ENCODE measurements at regions not wholly inside any gene's neighbourhood (a gene's known extent, or its start where the extent isn't known, plus 50 kb on each side); places are given as distances from the start of the nearest gene placed in this dataset.

GRCh38 chr14:42173206-42173605, 566.5 kb downstream of the LRFN5 start:
- DNase-seq (ENCODE audit: low spot score), result no peak
- Histone ChIP-seq H3K4me2 (no peak overlapping the region), H3F3A (replicated peaks; ENCODE audit: low read depth) (no peaks in the 10 kb centered on the region), H2AFZ (no peak overlapping the region), H3K4me1 (ENCODE audit: insufficient read depth) (no peaks in the 10 kb centered on the region), H3K36me3 (ENCODE audit: insufficient read depth) (no peaks in the 10 kb centered on the region), H3K9me2 (ENCODE audit: insufficient read depth) (peaks cover 9% of the 10 kb centered on the region; the same call in 1 of the 2 replicates), H3K27ac (ENCODE audit: low read depth) (no peak overlapping the region), H3K4me3 (no peak overlapping the region), H4K20me1 (replicated peaks; ENCODE audit: insufficient read depth) (no peaks in the 10 kb centered on the region), H3K79me2 (replicated peaks; ENCODE audit: insufficient read depth) (no peaks in the 10 kb centered on the region), H3K27me3 (ENCODE audit: insufficient read depth) (no peaks in the 10 kb centered on the region)
- Mint-ChIP-seq H3K27me3 (ENCODE audit: insufficient read depth, low read depth, poor library complexity) (no peaks in the 10 kb centered on the region), H3K4me1 (no peaks in the 10 kb centered on the region), H3K4me3 (no peak overlapping the region), H3K27ac (no peak overlapping the region), H3K36me3 (ENCODE audit: low read depth) (no peaks in the 10 kb centered on the region; the same call in 2 of the 3 replicates), H3K9me3 (peaks cover 9% of the 10 kb centered on the region)
- TF ChIP-seq POLR2AphosphoS5 (IDR thresholded peaks at IDR 0.05; ENCODE audit: low read depth) (no peak), ZNF114 (CRISPR knock-in tag; IDR thresholded peaks at IDR 0.05) (no peak), ETS1 (IDR thresholded peaks at IDR 0.05) (no peak), JUNB (IDR thresholded peaks at IDR 0.05; ENCODE audit: unreplicated experiment) (no peak), STAT1 (IDR thresholded peaks at IDR 0.05; ENCODE audit: unreplicated experiment) (no peak), EZH2 (IDR thresholded peaks at IDR 0.05; ENCODE audit: low read depth, unreplicated experiment) (no peak), CREB1 (CRISPR knock-in tag; IDR thresholded peaks at IDR 0.05; ENCODE audit: low read depth) (no peak), NANOG (IDR thresholded peaks at IDR 0.05; ENCODE audit: borderline replicate concordance) (no peak), EZH2phosphoT487 (IDR thresholded peaks at IDR 0.05; ENCODE audit: unreplicated experiment) (no peak), ZNF331 (CRISPR knock-in tag; IDR thresholded peaks at IDR 0.05; ENCODE audit: low read depth) (no peak)
- TF ChIP-seq, protein P1, sequence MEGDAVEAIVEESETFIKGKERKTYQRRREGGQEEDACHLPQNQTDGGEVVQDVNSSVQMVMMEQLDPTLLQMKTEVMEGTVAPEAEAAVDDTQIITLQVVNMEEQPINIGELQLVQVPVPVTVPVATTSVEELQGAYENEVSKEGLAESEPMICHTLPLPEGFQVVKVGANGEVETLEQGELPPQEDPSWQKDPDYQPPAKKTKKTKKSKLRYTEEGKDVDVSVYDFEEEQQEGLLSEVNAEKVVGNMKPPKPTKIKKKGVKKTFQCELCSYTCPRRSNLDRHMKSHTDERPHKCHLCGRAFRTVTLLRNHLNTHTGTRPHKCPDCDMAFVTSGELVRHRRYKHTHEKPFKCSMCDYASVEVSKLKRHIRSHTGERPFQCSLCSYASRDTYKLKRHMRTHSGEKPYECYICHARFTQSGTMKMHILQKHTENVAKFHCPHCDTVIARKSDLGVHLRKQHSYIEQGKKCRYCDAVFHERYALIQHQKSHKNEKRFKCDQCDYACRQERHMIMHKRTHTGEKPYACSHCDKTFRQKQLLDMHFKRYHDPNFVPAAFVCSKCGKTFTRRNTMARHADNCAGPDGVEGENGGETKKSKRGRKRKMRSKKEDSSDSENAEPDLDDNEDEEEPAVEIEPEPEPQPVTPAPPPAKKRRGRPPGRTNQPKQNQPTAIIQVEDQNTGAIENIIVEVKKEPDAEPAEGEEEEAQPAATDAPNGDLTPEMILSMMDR (conservative IDR thresholded peaks at IDR 0.05; ENCODE audit: low read depth in 2 of 2), result no peak
- TF ChIP-seq, protein P2, sequence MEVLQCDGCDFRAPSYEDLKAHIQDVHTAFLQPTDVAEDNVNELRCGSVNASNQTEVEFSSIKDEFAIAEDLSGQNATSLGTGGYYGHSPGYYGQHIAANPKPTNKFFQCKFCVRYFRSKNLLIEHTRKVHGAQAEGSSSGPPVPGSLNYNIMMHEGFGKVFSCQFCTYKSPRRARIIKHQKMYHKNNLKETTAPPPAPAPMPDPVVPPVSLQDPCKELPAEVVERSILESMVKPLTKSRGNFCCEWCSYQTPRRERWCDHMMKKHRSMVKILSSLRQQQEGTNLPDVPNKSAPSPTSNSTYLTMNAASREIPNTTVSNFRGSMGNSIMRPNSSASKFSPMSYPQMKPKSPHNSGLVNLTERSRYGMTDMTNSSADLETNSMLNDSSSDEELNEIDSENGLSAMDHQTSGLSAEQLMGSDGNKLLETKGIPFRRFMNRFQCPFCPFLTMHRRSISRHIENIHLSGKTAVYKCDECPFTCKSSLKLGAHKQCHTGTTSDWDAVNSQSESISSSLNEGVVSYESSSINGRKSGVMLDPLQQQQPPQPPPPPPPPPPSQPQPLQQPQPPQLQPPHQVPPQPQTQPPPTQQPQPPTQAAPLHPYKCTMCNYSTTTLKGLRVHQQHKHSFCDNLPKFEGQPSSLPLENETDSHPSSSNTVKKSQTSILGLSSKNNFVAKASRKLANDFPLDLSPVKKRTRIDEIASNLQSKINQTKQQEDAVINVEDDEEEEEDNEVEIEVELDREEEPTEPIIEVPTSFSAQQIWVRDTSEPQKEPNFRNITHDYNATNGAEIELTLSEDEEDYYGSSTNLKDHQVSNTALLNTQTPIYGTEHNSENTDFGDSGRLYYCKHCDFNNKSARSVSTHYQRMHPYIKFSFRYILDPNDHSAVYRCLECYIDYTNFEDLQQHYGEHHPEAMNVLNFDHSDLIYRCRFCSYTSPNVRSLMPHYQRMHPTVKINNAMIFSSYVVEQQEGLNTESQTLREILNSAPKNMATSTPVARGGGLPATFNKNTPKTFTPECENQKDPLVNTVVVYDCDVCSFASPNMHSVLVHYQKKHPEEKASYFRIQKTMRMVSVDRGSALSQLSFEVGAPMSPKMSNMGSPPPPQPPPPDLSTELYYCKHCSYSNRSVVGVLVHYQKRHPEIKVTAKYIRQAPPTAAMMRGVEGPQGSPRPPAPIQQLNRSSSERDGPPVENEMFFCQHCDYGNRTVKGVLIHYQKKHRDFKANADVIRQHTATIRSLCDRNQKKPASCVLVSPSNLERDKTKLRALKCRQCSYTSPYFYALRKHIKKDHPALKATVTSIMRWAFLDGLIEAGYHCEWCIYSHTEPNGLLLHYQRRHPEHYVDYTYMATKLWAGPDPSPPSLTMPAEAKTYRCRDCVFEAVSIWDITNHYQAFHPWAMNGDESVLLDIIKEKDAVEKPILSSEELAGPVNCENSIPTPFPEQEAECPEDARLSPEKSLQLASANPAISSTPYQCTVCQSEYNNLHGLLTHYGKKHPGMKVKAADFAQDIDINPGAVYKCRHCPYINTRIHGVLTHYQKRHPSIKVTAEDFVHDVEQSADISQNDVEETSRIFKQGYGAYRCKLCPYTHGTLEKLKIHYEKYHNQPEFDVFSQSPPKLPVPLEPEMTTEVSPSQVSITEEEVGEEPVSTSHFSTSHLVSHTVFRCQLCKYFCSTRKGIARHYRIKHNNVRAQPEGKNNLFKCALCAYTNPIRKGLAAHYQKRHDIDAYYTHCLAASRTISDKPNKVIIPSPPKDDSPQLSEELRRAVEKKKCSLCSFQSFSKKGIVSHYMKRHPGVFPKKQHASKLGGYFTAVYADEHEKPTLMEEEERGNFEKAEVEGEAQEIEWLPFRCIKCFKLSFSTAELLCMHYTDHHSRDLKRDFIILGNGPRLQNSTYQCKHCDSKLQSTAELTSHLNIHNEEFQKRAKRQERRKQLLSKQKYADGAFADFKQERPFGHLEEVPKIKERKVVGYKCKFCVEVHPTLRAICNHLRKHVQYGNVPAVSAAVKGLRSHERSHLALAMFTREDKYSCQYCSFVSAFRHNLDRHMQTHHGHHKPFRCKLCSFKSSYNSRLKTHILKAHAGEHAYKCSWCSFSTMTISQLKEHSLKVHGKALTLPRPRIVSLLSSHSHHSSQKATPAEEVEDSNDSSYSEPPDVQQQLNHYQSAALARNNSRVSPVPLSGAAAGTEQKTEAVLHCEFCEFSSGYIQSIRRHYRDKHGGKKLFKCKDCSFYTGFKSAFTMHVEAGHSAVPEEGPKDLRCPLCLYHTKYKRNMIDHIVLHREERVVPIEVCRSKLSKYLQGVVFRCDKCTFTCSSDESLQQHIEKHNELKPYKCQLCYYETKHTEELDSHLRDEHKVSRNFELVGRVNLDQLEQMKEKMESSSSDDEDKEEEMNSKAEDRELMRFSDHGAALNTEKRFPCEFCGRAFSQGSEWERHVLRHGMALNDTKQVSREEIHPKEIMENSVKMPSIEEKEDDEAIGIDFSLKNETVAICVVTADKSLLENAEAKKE (CRISPR knock-in tag; IDR thresholded peaks at IDR 0.05), result no peak
- TF ChIP-seq, protein P3, sequence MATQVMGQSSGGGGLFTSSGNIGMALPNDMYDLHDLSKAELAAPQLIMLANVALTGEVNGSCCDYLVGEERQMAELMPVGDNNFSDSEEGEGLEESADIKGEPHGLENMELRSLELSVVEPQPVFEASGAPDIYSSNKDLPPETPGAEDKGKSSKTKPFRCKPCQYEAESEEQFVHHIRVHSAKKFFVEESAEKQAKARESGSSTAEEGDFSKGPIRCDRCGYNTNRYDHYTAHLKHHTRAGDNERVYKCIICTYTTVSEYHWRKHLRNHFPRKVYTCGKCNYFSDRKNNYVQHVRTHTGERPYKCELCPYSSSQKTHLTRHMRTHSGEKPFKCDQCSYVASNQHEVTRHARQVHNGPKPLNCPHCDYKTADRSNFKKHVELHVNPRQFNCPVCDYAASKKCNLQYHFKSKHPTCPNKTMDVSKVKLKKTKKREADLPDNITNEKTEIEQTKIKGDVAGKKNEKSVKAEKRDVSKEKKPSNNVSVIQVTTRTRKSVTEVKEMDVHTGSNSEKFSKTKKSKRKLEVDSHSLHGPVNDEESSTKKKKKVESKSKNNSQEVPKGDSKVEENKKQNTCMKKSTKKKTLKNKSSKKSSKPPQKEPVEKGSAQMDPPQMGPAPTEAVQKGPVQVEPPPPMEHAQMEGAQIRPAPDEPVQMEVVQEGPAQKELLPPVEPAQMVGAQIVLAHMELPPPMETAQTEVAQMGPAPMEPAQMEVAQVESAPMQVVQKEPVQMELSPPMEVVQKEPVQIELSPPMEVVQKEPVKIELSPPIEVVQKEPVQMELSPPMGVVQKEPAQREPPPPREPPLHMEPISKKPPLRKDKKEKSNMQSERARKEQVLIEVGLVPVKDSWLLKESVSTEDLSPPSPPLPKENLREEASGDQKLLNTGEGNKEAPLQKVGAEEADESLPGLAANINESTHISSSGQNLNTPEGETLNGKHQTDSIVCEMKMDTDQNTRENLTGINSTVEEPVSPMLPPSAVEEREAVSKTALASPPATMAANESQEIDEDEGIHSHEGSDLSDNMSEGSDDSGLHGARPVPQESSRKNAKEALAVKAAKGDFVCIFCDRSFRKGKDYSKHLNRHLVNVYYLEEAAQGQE (IDR thresholded peaks at IDR 0.05; ENCODE audit: unreplicated experiment), result no peak
- ATAC-seq, result no peak

All from GM23338 (cell line).